Omental fat pad (tissue), 3 donors: ENCODE measurements at regions not wholly inside any gene's neighbourhood (a gene's known extent, or its start where the extent isn't known, plus 50 kb on each side); places are given as distances from the start of the nearest gene placed in this dataset.

ENCODE experiments used
- ATAC-seq: fragments of 150-250 bp; one replicate; pipeline ENCODE4 v1.9.1; 2016; ENCODE audit warnings: mild to moderate bottlenecking, moderate library complexity; ENCODE audit not compliant: low FRiP score
- DNase-seq: peaks from one replicate; pipeline ENCODE4 v3.0.0-alpha.2; 2019; ENCODE audit warnings: low spot score
- TF ChIP-seq, protein P1 (sequence below), 3 donors: fragments of 450-650 bp; IDR thresholded peaks; one replicate each; pipeline ENCODE4 v1.5.1; 2016 to 2017; ENCODE audit warnings: antibody characterized with exemption in 3 of 3, mild to moderate bottlenecking in 3 of 3, moderate library complexity in 2 of 3

DNA sequence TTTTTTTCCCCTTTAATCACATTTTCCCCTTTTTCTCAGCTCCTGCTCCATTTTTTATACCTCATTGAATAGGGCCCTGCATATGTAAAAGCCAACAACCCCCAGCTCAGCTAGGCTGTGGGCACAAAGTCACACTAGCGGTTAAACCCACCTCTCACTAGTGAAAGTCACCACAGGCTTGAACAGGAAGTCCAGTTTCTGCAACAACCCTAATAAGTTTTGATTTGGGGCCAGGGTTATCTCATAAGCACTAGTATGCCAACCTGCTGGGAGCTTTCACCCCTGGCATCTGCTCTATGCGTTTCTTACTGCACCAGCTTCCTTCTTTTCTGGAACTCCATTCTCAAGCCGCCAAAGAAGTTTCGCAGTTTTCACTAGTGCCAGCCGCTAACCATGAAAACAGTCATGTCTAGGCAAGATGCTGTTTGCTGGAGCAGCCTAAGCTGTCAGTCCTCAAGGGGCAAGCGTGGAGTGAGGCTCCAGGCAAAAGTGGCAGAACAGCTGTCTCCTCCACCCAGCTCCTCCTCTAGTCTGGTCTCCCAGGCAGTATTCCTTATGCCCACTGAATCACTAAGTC, 197.0 kb upstream of the MEIS1 start:
- TF ChIP-seq, protein P1, sequence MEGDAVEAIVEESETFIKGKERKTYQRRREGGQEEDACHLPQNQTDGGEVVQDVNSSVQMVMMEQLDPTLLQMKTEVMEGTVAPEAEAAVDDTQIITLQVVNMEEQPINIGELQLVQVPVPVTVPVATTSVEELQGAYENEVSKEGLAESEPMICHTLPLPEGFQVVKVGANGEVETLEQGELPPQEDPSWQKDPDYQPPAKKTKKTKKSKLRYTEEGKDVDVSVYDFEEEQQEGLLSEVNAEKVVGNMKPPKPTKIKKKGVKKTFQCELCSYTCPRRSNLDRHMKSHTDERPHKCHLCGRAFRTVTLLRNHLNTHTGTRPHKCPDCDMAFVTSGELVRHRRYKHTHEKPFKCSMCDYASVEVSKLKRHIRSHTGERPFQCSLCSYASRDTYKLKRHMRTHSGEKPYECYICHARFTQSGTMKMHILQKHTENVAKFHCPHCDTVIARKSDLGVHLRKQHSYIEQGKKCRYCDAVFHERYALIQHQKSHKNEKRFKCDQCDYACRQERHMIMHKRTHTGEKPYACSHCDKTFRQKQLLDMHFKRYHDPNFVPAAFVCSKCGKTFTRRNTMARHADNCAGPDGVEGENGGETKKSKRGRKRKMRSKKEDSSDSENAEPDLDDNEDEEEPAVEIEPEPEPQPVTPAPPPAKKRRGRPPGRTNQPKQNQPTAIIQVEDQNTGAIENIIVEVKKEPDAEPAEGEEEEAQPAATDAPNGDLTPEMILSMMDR (IDR thresholded peaks at IDR 0.05): no peak
- ATAC-seq (no peak), DNase-seq (no peak)

DNA sequence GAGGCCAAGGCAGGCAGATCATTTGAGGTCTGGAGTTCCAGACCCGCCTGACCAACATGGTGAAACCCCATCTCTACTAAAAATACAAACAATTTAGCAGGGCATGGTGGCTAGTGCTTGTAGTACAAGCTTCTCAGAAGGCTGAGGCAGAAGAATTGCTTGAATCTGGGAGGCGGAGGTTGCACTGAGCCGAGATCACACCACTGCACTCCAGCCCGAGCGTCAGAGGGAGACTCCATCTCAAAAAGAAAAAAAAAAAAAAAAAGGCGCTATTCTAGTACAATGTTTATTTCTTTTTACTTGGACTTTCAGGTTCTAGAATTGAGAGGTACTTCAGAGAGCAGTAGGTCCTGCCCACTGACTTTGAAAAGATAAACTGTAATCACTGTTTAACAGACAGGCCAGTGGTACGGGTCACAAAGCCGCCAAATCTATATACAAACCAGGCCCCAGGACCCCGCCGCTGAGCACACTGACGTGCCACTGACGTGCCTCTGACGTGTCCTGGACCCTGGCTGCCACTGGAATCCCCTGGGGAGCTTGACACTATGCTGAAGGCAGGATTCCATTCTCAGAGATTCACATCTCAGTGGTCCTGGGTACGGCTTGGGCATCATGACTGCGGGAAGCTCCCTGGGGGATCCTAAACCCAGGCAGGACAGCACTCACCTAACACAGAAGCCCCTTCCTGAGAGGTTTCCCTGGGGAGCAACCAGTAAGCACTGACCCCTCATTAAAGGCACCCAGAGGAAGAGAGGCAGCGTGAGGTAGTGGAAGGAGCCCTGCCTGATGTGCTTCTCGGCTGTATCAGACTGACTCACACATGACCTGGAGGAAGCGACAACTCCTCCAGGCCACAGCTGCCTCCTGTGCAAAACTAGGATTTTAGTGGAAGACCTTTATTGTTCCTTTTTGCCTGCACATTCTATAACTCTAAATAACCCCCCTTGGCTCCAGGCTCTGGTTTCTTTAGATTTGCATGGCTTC, 197.8 kb upstream of the MEIS1 start:
- DNase-seq: no peak
- no peak for ATAC-seq
- TF ChIP-seq, protein P1 (IDR thresholded peaks at IDR 0.05): no peak

DNA sequence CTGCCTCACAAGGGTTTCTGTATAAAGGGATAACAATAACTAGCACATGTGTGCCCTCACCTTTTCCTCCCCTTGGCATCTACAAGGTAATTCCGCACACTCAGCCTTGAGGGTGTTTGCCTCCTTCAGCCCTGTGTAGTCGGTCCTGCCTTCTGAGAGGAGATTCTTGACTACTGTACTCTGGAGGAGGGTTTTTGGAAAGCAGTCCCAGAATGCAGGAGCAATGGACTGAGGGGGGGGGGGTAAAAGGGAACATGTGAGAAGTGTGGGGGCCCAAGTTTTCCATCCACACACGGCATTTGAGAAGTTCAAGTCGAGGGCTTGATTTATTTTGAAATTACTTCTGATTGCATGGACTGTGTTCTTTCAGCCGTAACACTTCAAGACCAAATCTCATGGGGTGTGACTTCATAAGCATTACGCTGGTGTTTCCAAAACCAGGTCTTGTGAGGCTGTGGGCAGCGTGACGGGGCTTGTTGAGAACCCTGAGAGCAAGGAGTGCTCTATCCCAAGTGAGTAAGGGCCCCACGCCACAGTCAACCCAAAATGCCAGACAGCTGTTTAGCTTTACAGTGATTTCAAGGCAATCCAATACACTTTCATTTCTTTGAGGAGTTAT, 198.7 kb upstream of the MEIS1 start:
- TF ChIP-seq, protein P1 (IDR thresholded peaks at IDR 0.05): no peak
- DNase-seq (no peak), ATAC-seq (no peak)

DNA sequence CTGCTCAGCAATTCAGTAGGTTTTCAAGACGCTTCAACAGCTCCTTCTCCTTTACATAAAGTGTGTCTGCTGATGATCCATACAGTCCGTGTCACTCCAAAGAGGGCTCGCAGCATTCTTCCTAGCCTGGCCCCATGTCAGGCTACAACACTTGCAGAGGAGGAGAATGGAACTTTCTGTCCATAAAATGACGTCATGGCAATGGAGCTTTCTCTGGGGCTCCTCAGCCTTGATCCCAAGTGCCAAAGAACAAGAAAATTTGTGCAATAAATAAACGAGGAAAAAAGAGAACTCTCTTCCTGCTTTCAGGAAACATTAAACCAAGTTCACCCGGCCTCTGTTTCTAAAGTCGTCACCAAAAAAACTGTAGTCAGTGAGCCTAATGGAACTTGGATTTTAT, 199.5 kb upstream of the MEIS1 start:
- ATAC-seq (no peak), DNase-seq (no peak)
- TF ChIP-seq, protein P1 (IDR thresholded peaks at IDR 0.05): no peak

DNA sequence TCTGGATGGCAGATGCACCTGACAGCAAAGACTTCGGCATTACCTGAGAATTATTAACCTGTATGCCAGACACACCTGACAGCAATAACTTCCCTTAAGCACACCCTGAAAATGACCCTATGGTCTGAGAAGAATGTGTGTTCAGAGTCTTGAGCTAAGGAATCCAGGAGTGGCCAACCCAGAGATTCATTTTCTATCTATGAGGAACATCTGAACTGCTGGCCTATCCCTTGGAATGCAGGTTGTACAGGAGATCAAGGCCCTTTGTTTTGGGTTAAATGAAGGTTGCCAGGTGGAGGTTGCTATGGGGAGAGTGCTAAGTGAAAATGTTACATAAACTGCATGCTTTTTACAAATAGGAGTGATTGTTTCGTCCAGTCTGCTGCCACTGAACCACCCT, 200.9 kb upstream of the MEIS1 start:
- TF ChIP-seq, protein P1 (IDR thresholded peaks at IDR 0.05): no peak

DNA sequence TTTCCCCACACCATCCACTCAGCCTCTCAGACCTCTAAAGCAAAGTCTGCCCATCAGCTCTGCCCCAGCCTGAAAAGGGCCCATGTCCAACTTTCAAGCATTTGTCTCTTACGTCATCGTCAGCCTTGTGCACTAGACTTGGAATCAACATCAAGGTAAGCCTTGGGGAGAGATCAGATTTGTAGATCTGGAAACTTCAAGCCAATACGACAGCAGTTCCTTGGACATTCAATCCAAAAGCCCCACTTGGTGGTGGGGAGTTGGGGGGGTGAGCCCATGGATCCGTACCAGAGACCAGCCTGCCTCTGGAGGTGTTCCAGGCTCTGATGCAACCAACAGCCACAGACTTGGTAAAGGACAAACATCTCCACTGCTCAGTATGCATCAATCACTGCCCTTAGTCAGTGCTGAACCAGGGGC, 206.8 kb upstream of the MEIS1 start:
- TF ChIP-seq, protein P1 (IDR thresholded peaks at IDR 0.05): no peak
- DNase-seq (no peak), ATAC-seq (peak; percentile 76)

More for the DNA sequence above, 200.9 kb upstream of the MEIS1 start:
- DNase-seq: no peak
- ATAC-seq: no peak
